ENCODE measurements at regions not wholly inside any gene's neighbourhood (a gene's known extent, or its start where the extent isn't known, plus 50 kb on each side); places are given as distances from the start of the nearest gene placed in this dataset.

DNA sequence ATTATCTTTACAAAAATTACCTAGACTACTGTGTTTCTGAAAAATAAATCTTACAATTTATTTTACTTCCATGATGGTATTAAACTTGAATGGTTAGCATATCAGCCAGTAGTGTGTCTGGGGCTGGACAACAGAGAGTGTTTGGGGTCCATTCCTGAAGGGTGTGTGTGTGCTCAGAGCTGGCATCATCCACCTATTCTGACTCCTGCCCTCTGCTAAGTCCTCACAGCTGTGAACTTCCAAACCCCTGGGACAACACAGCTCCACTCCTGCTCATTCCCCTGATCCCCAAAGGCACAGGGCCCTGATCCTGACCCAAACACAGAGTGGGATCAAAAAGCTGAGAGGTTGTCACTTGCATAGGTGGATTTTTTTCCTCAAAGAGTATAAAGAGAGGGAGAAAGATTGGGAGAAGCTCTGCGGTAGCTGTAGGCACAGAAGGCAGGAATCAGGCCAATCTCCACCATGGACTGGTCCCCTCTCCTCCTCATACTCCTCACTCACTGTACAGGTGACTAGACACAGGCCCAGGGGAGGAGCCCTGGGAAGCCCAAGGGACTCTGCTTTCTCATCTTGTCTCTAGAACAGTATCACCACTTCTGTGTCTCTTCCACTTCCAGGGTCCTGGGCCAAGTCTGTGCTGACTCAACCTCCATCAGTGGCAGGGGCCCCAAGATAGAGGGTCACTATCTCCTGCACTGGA lies 55.7 kb upstream of the TOP3B start:
- CTCF ChIA-PET: no interaction called here
- Mint-ChIP-seq H3K4me3 (no peak overlapping the region), H3K27me3 (peaks cover 20% of the 10 kb centered on the region), H3K4me1 (ENCODE audit: low read depth) (no peaks in the 10 kb centered on the region), H3K9me3 (no peaks in the 10 kb centered on the region), H3K36me3 (ENCODE audit: low read depth) (no peaks in the 10 kb centered on the region), H3K27ac (no peak overlapping the region)
- POLR2A ChIA-PET: no interaction called here
- TF ChIP-seq, protein P1, sequence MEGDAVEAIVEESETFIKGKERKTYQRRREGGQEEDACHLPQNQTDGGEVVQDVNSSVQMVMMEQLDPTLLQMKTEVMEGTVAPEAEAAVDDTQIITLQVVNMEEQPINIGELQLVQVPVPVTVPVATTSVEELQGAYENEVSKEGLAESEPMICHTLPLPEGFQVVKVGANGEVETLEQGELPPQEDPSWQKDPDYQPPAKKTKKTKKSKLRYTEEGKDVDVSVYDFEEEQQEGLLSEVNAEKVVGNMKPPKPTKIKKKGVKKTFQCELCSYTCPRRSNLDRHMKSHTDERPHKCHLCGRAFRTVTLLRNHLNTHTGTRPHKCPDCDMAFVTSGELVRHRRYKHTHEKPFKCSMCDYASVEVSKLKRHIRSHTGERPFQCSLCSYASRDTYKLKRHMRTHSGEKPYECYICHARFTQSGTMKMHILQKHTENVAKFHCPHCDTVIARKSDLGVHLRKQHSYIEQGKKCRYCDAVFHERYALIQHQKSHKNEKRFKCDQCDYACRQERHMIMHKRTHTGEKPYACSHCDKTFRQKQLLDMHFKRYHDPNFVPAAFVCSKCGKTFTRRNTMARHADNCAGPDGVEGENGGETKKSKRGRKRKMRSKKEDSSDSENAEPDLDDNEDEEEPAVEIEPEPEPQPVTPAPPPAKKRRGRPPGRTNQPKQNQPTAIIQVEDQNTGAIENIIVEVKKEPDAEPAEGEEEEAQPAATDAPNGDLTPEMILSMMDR (IDR thresholded peaks at IDR 0.05): no peak
- no peak overlapping the region for H3K27ac ChIP-seq (ENCODE audit: low read depth in 1 of 2, low read length in 2 of 2)
- H3K4me1 ChIP-seq (ENCODE audit: insufficient read depth, low read length): no peaks in the 10 kb centered on the region
- H3K9me3 ChIP-seq (ENCODE audit: control insufficient read depth in 1 of 2, insufficient read depth in 1 of 2, low read length in 2 of 2): no peaks in the 10 kb centered on the region
- peaks cover 0 to 4% of the 10 kb centered on the region in 2 experiments for H3K27me3 ChIP-seq (ENCODE audit: control insufficient read depth in 1 of 2, insufficient read depth in 2 of 2, low read length in 2 of 2)
- no peaks in the 10 kb centered on the region for H3K36me3 ChIP-seq (ENCODE audit: insufficient read depth, low read length)
- ATAC-seq (ENCODE audit: poor library complexity) (no peak), DNase-seq (no peak)
- no peak overlapping the region for H3K4me3 ChIP-seq (ENCODE audit: low read length)
- intact Hi-C loops (cut with DNase I, micrococcal nuclease): no loop called here

DNA sequence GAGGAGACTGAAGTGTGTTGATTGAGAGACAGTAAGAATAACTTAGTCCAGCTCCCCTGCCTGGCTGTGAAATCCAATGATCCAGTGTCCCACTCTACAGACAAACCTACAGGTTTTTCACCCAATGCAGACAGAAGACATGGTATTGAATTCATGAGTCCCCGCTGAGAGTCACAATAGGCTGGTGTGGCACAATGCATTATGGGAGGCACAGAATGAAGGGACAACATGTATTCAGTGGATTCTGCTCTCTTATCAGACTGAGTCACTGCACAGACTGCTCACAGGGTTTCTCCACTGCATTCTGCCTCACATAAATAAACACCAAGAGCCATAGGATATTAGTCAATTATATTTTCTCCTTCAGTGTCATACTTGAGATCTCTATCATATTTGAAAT lies 55.2 kb upstream of the TOP3B start:
- H3K9me3 Mint-ChIP-seq: no peaks in the 10 kb centered on the region
- TF ChIP-seq, protein P1 (IDR thresholded peaks at IDR 0.05): no peak
- Histone ChIP-seq H3K27me3 (ENCODE audit: control insufficient read depth in 1 of 2, insufficient read depth in 2 of 2, low read length in 2 of 2) (peaks cover 0 to 4% of the 10 kb centered on the region in 2 experiments), H3K36me3 (ENCODE audit: insufficient read depth, low read length) (no peaks in the 10 kb centered on the region), H3K4me3 (ENCODE audit: low read length) (no peak overlapping the region), H3K27ac (ENCODE audit: low read depth in 1 of 2, low read length in 2 of 2) (no peak overlapping the region), H3K9me3 (ENCODE audit: control insufficient read depth in 1 of 2, insufficient read depth in 1 of 2, low read length in 2 of 2) (no peaks in the 10 kb centered on the region), H3K4me1 (ENCODE audit: insufficient read depth, low read length) (no peaks in the 10 kb centered on the region)
- no peak overlapping the region for H3K4me3 Mint-ChIP-seq
- ATAC-seq (ENCODE audit: poor library complexity) (no peak), DNase-seq (no peak)
- intact Hi-C loops (cut with DNase I, micrococcal nuclease): no loop called here
- H3K27me3 Mint-ChIP-seq: peaks cover 21% of the 10 kb centered on the region
- CTCF ChIA-PET: no interaction called here
- no peak overlapping the region for H3K27ac Mint-ChIP-seq
- H3K36me3 Mint-ChIP-seq (ENCODE audit: low read depth): no peaks in the 10 kb centered on the region
- POLR2A ChIA-PET: no interaction called here
- no peaks in the 10 kb centered on the region for H3K4me1 Mint-ChIP-seq (ENCODE audit: low read depth)

DNA sequence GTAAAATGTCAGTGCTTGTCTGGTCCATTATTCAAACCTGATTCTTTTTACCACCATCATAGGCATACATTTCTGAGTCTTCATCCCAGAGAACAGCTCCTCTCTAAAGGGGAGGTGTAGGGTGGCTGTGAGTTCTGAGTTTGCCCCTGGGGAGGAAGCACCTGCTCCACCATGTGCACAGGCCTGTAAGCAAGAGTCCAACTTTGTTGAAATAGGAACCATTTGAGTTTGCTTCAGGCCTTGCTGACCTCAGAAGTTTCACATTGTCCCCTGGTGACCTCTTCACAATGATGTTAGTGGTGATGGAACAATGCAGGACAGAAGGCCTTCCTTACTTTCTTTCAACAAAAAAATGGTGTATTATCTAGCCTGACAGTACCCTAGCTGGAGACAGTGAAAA lies 54.6 kb upstream of the TOP3B start:
- H3K27ac Mint-ChIP-seq: no peak overlapping the region
- POLR2A ChIA-PET: no interaction called here
- Histone ChIP-seq H3K4me1 (ENCODE audit: insufficient read depth, low read length) (no peaks in the 10 kb centered on the region), H3K27me3 (ENCODE audit: control insufficient read depth in 1 of 2, insufficient read depth in 2 of 2, low read length in 2 of 2) (peaks cover 0 to 4% of the 10 kb centered on the region in 2 experiments), H3K4me3 (ENCODE audit: low read length) (no peak overlapping the region), H3K36me3 (ENCODE audit: insufficient read depth, low read length) (no peaks in the 10 kb centered on the region), H3K27ac (ENCODE audit: low read depth in 1 of 2, low read length in 2 of 2) (no peak overlapping the region), H3K9me3 (ENCODE audit: control insufficient read depth in 1 of 2, insufficient read depth in 1 of 2, low read length in 2 of 2) (no peaks in the 10 kb centered on the region)
- H3K36me3 Mint-ChIP-seq (ENCODE audit: low read depth): no peaks in the 10 kb centered on the region
- H3K4me3 Mint-ChIP-seq: no peak overlapping the region
- DNase-seq (no peak), ATAC-seq (ENCODE audit: poor library complexity) (no peak)
- CTCF ChIA-PET: no interaction called here
- H3K4me1 Mint-ChIP-seq (ENCODE audit: low read depth): no peaks in the 10 kb centered on the region
- intact Hi-C loops (cut with DNase I, micrococcal nuclease): no loop called here
- H3K9me3 Mint-ChIP-seq: no peaks in the 10 kb centered on the region
- TF ChIP-seq, protein P1 (IDR thresholded peaks at IDR 0.05): no peak
- peaks cover 21% of the 10 kb centered on the region for H3K27me3 Mint-ChIP-seq

Measured in CD4-positive, alpha-beta T cell (primary cell).